Heart left ventricle (tissue), 16 donors: ENCODE measurements at regions not wholly inside any gene's neighbourhood (a gene's known extent, or its start where the extent isn't known, plus 50 kb on each side); places are given as distances from the start of the nearest gene placed in this dataset.

Experiments
- ATAC-seq, 4 donors: fragments of 200-7000 bp; cut with Tn5 transposase; one replicate each; pipeline ENCODE4 v1.9.1; 2020 to 2022; ENCODE audit warnings: moderate library complexity in 4 of 4, mild to moderate bottlenecking in 3 of 4, moderate number of reproducible peaks in 1 of 4
- DNase-seq, 5 donors: peaks; one replicate each; pipeline ENCODE4 v3.0.0-alpha.2; 2020
- H3K27ac ChIP-seq, 12 donors: fragments of 200-600 bp; sonication (generic) in 4 of 12; one replicate each; pipeline versions ENCODE4 v1.5.0 to v1.8.0; 2016 to 2022; ENCODE audit warnings: mild to moderate bottlenecking in 2 of 12
- H3K27me3 ChIP-seq, 9 donors: fragments of 200-600 bp; sonication (generic) in 2 of 9; one replicate each; pipeline versions ENCODE4 v1.5.1 to v1.8.0; 2016 to 2022; ENCODE audit warnings: mild to moderate bottlenecking in 3 of 9
- H3K36me3 ChIP-seq, 9 donors: fragments of 200-600 bp; sonication (generic) in 2 of 9; one replicate each; pipeline versions ENCODE4 v1.5.0 to v1.8.0; 2018 to 2022; ENCODE audit warnings: mild to moderate bottlenecking in 2 of 9
- H3K4me1 ChIP-seq, 12 donors: fragments of 200-600 bp; sonication (generic) in 4 of 12; one replicate each; pipeline versions ENCODE4 v1.5.0 to v1.8.0; 2016 to 2022; ENCODE audit warnings: mild to moderate bottlenecking in 3 of 12
- H3K4me3 ChIP-seq, 12 donors: fragments of 200-600 bp; sonication (generic) in 4 of 12; one replicate each; pipeline versions ENCODE4 v1.5.0 to v1.8.0; 2017 to 2022; ENCODE audit warnings: mild to moderate bottlenecking in 9 of 12, moderate library complexity in 4 of 12
- H3K9me3 ChIP-seq, 12 donors: fragments of 200-600 bp; sonication (generic) in 4 of 12; one replicate each; pipeline versions ENCODE4 v1.5.0 to v1.8.0; 2016 to 2022; ENCODE audit warnings: mild to moderate bottlenecking in 1 of 12
- POLR2A ChIP-seq, 2 donors: fragments of 450-650 bp; IDR thresholded peaks; one replicate each; pipeline ENCODE4 v1.6.1; 2017; ENCODE audit warnings: antibody characterized with exemption in 2 of 2, mild to moderate bottlenecking in 2 of 2, moderate library complexity in 2 of 2
- WGBS, 4 donors: extraction: QIAGEN DNeasy Blood & Tissue Kit in 2 of 4; methylation state at CpG; one replicate each; pipeline versions ENCODE4 v1.1.5 to v1.1.7; 2013 to 2018; 5-methylcytosine and 5-hydroxymethylcytosine counted together
- intact Hi-C, 10 donors: fragments of 100-400 bp; cut with DNase I; formaldehyde crosslinking; loops; one replicate each; pipeline versions ENCODE4 v1.11.1 to v1.14.2; 2022
- TF ChIP-seq, protein P1 (sequence below), 12 donors: fragments of 200-600 bp; sonication (generic) in 4 of 12; IDR thresholded peaks; one replicate each; pipeline versions ENCODE4 v1.5.0 to v1.8.0; 2018 to 2022; ENCODE audit warnings: antibody characterized with exemption in 12 of 12, mild to moderate bottlenecking in 5 of 12
- donor health status: ischemic (EF 13 %, LVEDD 7.1; RV severe dilation, severe dysfunction).
- donor health status: healthy with polysubstance abuse.
- donor health status: DM: no; HTN: yes; CAD: no.
- donor health status: DM: no; HTN: no; CAD: no.
- donor health status: ischemic (EF 25% LVEDD 6.9; RV normal size, moderate dysfunction).
- donor health status: ischemic (EF 25% LVEDD 5.7; RV mildly dilated, moderate dysfunction).
- donor health status: healthy.
- donor health status: DM: yes; HTN: yes; CAD: no.
- donor health status: ischemic (EF 35%, LVEDD 5.7; RV mildly dilated, moderate dysfunction).
- donor health status: nonischemic (EF 11% LVEDD 7.7; RV severe dilation, severe dysfunction).
- donor health status: DM: yes; HTN: yes; CAD: no.
- donor health status: PGD.
- donor health status: ischemic (EF 29% LVEDD 5.4; RV normal size, mild dysfunction).
- donor health status: nonischemic (EF 23%, LVEDD 6.1; RV moderate dilation, normal function).

- DNase-seq (no peak), ATAC-seq (no peak)
- H3K4me3 ChIP-seq, result no peak overlapping the region
- TF ChIP-seq POLR2A (IDR thresholded peaks at IDR 0.05), result no peak
- TF ChIP-seq, protein P1, sequence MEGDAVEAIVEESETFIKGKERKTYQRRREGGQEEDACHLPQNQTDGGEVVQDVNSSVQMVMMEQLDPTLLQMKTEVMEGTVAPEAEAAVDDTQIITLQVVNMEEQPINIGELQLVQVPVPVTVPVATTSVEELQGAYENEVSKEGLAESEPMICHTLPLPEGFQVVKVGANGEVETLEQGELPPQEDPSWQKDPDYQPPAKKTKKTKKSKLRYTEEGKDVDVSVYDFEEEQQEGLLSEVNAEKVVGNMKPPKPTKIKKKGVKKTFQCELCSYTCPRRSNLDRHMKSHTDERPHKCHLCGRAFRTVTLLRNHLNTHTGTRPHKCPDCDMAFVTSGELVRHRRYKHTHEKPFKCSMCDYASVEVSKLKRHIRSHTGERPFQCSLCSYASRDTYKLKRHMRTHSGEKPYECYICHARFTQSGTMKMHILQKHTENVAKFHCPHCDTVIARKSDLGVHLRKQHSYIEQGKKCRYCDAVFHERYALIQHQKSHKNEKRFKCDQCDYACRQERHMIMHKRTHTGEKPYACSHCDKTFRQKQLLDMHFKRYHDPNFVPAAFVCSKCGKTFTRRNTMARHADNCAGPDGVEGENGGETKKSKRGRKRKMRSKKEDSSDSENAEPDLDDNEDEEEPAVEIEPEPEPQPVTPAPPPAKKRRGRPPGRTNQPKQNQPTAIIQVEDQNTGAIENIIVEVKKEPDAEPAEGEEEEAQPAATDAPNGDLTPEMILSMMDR (IDR thresholded peaks at IDR 0.05), result no peak
- no peak overlapping the region for H3K27ac ChIP-seq
- no peaks in the 10 kb centered on the region for H3K36me3 ChIP-seq
- WGBS, 4 donors, result 66 to 77% (median 73%) methylated on average over 6 of the region's 6 CpGs
- H3K9me3 ChIP-seq, result no peaks in the 10 kb centered on the region
- no peaks in the 10 kb centered on the region for H3K4me1 ChIP-seq
- no peaks in the 10 kb centered on the region for H3K27me3 ChIP-seq
- intact Hi-C loops, result no loop called here
Observed at GRCh38 chr11:36817336-36817965, 219.4 kb upstream of the RAG2 start.

- Histone ChIP-seq H3K4me1 (no peaks in the 10 kb centered on the region), H3K27ac (no peak overlapping the region), H3K36me3 (no peaks in the 10 kb centered on the region), H3K9me3 (no peaks in the 10 kb centered on the region), H3K27me3 (no peaks in the 10 kb centered on the region), H3K4me3 (no peak overlapping the region)
- intact Hi-C loops, result no loop called here
- no peak for DNase-seq
- no peak for ATAC-seq
- no peak for TF ChIP-seq POLR2A (IDR thresholded peaks at IDR 0.05)
- TF ChIP-seq, protein P1 (IDR thresholded peaks at IDR 0.05), result no peak
Observed at GRCh38 chr11:36809303-36809702, 211.3 kb upstream of the RAG2 start.

DNA sequence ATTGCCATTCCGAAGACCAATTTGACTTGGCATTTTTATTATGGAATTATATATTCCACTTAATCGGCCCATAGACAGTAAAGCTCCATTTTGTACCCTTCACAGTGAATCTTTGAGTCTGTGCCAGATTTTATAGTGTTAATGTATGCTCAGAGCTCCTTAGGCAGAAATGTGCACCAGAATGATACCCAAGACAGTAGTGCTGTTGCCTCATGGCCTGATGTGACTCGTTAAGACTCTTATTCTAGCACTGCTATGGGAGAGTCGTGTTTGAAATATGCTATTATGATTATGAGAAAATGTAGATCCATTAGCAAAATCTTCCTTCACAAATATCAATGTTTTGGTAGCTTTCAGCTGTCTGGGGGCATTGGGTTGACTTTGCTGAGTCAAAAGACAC lies 209.8 kb upstream of the RAG2 start:
- DNase-seq (no peak), ATAC-seq (no peak)
- 69 to 84% (median 75%) methylated on average over 4 of the region's 4 CpGs for WGBS, 4 donors
- Histone ChIP-seq H3K4me1 (no peaks in the 10 kb centered on the region), H3K27me3 (no peaks in the 10 kb centered on the region), H3K4me3 (no peak overlapping the region), H3K27ac (no peak overlapping the region), H3K9me3 (no peaks in the 10 kb centered on the region), H3K36me3 (no peaks in the 10 kb centered on the region)
- TF ChIP-seq, protein P1 (IDR thresholded peaks at IDR 0.05), result no peak
- TF ChIP-seq POLR2A (IDR thresholded peaks at IDR 0.05), result no peak
- intact Hi-C loops, result no loop called here

- no peaks in the 10 kb centered on the region for H3K9me3 ChIP-seq
Observed at GRCh38 chr11:36803084-36803483, 205.0 kb upstream of the RAG2 start.

More at GRCh38 chr11:36803084-36803483, 205.0 kb upstream of the RAG2 start:
- 70 to 76% (median 75%) methylated on average over 7 of the region's 7 CpGs for WGBS, 4 donors
- ATAC-seq (no peak), DNase-seq (no peak)
- Histone ChIP-seq H3K4me1 (no peaks in the 10 kb centered on the region), H3K27me3 (no peaks in the 10 kb centered on the region), H3K27ac (no peak overlapping the region), H3K36me3 (no peaks in the 10 kb centered on the region), H3K4me3 (no peak overlapping the region)
- intact Hi-C loops, result no loop called here
- TF ChIP-seq, protein P1 (IDR thresholded peaks at IDR 0.05), result no peak
- TF ChIP-seq POLR2A (IDR thresholded peaks at IDR 0.05), result no peak
